ENCODE measurements at regions not wholly inside any gene's neighbourhood (a gene's known extent, or its start where the extent isn't known, plus 50 kb on each side); places are given as distances from the start of the nearest gene placed in this dataset.

DNA sequence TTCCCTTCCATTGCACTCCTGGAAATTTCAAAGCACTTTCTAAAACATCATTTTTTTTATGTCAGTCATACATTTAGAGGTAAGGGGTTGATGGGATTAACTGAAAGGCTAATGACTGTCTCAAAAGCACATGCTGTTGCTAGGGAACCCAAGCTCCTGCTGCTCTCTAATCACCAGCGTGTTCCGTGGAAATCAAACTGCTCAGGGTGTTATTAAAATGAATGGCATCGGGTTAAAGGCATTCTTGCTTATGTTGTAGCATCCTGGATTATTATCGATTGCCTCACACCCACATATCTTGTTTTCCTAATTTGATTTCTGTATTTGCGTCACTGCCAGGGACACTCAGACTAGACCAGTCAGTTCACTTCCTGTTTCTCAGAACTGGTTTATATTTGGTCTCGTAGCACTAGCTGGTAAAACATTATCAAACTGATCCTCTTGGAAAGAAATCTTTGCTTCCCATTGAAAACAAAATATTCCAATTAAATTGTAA is 216.5 kb upstream of the MKLN1 start:
- DNase-seq: no peak

DNA sequence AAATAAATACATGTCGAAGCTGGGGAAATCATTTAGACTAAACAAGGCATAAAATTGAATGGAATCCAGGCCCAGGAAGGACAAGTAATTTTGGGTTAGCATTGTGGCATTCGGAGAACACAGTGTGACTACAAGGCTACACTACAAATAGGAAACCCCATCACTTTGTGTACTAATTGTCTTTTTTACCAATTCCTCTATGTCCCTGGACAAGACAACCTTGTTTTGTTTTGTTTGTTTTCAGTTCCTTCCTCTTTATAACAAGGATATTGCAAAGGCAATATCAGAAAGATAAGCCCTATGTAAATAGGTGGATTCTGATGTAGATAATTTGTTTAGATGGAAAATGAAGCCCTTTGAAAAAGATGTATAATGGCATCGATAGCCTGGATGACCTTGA is 215.9 kb upstream of the MKLN1 start:
- DNase-seq: no peak

- DNase-seq: no peak
These were observed 215.2 kb upstream of the MKLN1 start for GRCh38 chr7:131112431-131112830.

GRCh38 chr7:131115340-131115739 is 212.3 kb upstream of the MKLN1 start:
- DNase-seq: no peak

GRCh38 chr7:131117439-131117838 is 210.2 kb upstream of the MKLN1 start:
- no peak for DNase-seq

DNA sequence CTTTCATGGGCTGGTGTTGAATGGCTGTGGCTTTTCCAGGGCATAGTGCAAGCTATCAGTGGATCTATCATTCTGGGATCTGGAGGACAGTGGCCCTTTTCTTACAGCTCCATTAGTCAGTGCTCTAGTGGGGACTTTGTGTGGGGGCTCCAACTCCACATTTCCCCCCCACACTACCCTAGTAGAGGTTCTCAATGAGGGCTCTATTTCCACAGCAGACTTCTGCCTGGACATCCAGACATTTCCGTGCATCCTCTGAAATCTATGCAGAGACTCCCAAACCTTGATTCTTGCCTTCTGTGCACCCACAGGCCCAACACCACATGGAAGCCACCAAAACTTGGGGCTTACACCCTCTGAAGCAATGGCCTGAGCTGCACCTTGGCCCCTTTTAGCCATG is 208.3 kb upstream of the MKLN1 start:
- no peak for DNase-seq

DNA sequence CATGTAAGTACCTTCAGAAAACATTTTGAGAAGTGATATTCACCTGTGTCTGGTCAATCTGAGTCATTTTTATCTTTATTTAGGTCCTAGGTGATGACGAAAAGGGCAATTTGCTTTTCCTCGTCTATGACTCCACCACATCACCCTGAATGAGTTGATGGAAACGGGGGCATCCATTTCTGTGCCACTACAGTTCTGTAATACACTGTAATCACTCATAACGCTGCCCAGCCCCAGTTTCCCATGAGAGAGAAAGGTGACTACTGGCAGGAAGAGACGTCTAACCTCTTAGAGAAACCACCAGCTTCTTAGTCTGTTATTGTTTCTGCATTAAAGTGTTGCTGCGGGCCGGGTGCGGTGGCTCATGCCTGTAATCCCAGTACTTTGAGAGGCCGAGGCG is 205.3 kb upstream of the MKLN1 start:
- no peak for DNase-seq

GRCh38 chr7:131124001-131124629 is 203.6 kb upstream of the MKLN1 start:
- DNase-seq: no peak

GRCh38 chr7:131124867-131125266 is 202.8 kb upstream of the MKLN1 start:
- no peak for DNase-seq

DNA sequence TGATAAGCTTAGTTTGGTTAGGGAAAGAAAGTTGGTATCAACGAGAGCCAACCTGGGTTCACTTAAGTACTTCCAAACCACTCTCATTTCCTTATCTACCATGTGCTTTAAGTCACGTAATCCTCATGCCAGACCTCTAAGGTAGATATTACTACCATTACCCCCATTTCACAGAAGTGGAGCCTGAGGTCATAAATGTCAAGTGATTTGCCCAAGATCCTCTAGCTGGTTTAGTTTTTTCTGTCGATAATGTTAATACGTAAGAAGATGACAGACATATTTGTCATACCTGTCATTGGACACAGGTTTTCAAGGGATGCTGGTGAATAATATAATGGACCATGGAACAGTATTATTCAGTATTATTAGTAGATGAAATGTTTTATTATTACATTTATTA is 197.4 kb upstream of the MKLN1 start:
- no peak for DNase-seq

DNA sequence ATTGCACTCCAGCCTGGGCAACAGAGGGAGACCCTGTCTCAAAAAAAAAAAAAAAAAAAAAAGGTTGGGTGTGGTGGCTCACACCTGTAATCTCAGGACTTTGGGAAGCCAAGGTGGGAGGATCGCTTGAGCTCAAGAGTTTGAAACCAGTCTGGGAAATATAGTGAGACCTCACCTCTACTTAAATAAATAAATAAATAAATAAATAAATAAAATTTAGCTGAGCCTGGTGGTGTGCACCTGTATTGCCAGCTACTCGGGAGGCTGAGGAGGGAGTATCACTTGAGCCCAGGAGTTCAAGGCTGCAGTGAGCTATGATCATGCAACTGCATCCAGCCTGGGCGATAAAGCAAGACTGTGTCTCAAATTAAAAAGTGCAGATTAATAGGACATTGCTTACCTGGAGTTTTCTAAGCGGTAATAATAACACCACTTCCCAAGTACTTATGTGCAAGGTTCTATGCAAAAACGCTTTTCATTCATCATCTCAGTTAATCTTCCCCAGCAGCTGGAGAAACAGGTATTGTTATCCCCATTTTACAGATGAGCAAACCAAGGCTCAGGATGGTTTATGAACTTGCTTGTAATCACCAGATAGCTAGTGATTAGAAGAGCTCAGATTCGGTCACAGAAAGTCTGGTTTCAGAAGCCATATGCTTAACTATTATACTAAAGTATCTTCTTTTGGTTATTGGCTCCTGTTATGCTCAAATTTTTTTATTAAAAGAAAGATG is 196.5 kb upstream of the MKLN1 start:
- no peak for DNase-seq

DNA sequence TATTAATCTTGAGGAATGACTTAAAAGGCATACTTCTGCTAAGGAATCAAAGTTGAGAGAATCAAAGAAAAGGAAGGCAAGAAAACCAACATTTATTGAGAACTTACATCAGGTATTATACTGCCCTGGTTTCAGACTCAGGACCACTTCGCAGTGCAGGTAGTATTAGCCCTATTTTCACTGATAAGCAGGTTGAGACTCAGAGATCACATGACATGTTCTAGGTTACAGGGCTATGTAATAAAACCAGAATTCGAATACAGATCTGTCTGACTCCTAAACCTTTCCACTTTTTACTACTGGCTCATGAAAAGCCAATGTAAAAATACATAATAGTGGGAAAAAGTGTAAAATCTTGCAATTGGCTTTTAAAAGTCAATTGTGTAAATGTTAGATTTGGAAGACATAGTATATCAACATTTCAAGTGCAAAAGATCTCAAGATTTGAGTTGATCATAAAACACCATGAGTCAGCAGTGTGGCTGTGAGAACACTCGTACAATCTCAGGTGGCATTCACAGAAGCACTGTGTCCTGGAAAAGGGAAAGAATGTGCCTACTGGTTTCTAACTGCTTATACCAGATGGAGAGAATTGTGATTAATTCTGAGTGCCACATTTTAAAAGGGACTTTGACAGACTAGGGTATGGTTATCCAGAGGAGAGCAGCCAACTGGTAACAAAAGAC is 195.8 kb upstream of the MKLN1 start:
- no peak for DNase-seq

GRCh38 chr7:131139462-131139861 is 188.2 kb upstream of the MKLN1 start:
- no peak for DNase-seq

- no peak for DNase-seq
These were observed 186.2 kb upstream of the MKLN1 start for GRCh38 chr7:131141443-131141967.

GRCh38 chr7:131143869-131144268 is 183.8 kb upstream of the MKLN1 start:
- DNase-seq: no peak

DNA sequence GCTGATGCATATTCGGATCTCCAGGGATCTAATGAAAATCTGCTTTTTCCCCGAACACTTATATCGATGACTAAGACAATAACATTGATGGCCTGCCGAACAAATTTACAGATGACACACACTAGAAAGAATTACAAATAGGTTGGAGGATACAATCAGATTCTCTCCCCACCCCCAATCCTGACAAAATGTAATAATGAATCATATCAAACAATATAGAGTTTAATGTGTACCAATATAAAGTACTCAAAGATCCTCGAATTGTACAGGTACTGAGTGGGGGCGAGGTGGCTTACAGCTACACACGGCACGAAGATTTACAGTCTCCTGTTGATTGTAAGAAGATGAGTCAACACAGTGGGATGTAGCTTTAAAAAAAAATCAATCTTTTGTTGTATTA is 182.7 kb upstream of the MKLN1 start:
- no peak for DNase-seq

GRCh38 chr7:131145770-131146169 is 181.9 kb upstream of the MKLN1 start:
- no peak for DNase-seq

DNA sequence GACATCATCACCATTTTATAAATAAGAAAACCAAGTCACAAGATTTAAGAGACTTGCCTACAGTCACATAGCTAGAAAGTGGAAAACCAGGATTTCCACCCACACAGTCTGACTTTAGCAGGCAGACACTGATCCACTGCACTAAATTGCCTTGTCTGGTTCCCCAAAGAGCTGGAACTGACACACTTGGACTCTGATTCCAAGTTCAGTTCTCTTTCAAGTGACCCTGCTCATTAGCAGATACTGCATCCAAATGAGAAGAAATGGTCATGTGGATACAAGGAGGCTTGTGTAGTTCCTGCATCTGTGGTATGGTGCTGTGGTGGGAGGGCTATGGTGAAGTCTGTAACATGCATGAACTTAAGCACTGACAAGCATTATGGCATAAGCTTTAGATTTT is 180.1 kb upstream of the MKLN1 start:
- no peak for DNase-seq

- DNase-seq: no peak
These were observed 179.4 kb upstream of the MKLN1 start for GRCh38 chr7:131148258-131148657.

- no peak for DNase-seq
These were observed 178.8 kb upstream of the MKLN1 start for GRCh38 chr7:131148708-131149428.

- DNase-seq: no peak
These were observed 178.3 kb upstream of the MKLN1 start for GRCh38 chr7:131149429-131149773.

- no peak for DNase-seq
These were observed 177.8 kb upstream of the MKLN1 start for GRCh38 chr7:131149840-131150239.

- DNase-seq: no peak
These were observed 176.6 kb upstream of the MKLN1 start for GRCh38 chr7:131151034-131151433.

Measured in SIG-M5 (cell line).